Endothelial cell of umbilical vein (primary cell): ENCODE measurements at regions not wholly inside any gene's neighbourhood (a gene's known extent, or its start where the extent isn't known, plus 50 kb on each side); places are given as distances from the start of the nearest gene placed in this dataset.

Source experiments
- BruUV-seq: library from RNA; stranded (reverse); fragments of 400-500 nt; replicated peaks from 2 replicates; lab custom pipeline; 2021; lab: Mats Ljungman, UMichigan
- CTCF ChIA-PET: fragments of 300-600, 350-600 bp; sonication (Branson Sonifier 250); formaldehyde crosslinking; loops from one replicate; lab custom pipeline; 2021; ENCODE audit warnings: antibody characterized with exemption, inconsistent platforms; lab: Charles Lee
- POLR2A ChIA-PET: fragments of 300-600, 350-600 bp; sonication (Branson Sonifier 250); formaldehyde crosslinking; loops from one replicate; lab custom pipeline; 2021; ENCODE audit warnings: antibody characterized with exemption, inconsistent platforms; lab: Charles Lee
- DNase-seq: peaks from one replicate; pipeline ENCODE4 v3.0.0-alpha.2; 2011; ENCODE audit warnings: low read depth, low spot score
- FAIRE-seq: peaks from 2 replicates; lab custom pipeline; 2011; peaks lifted over from hg19 to GRCh38; lab: Jason Lieb, UNC
- H2AFZ ChIP-seq: 2 replicates; pipeline ENCODE4 v1.6.0; 2012; ENCODE audit warnings: low read depth, low read length, control low read depth, inconsistent platforms
- H3K27ac ChIP-seq: 2 replicates; pipeline ENCODE4 v1.5.1; 2011; ENCODE audit warnings: low read depth, mild to moderate bottlenecking, control low read depth, low read length, moderate library complexity; ENCODE audit not compliant: insufficient read depth
- H3K27me3 ChIP-seq, 2 experiments: 2 replicates each; pipeline versions ENCODE4 v1.6.0 to v1.6.1; 2011; ENCODE audit warnings: low read length in 2 of 2, mixed read lengths in 1 of 2; ENCODE audit not compliant: control insufficient read depth in 2 of 2, insufficient read depth in 2 of 2
- H3K36me3 ChIP-seq, 2 experiments: 2 replicates in 1 of 2; 3 replicates in 1 of 2; pipeline ENCODE4 v1.5.1; 2011; ENCODE audit warnings: low read length in 2 of 2, mild to moderate bottlenecking in 1 of 2, moderate library complexity in 1 of 2; ENCODE audit not compliant: control insufficient read depth in 2 of 2, insufficient read depth in 2 of 2; ENCODE audit errors: extremely low read depth in 1 of 2
- H3K4me1 ChIP-seq: 3 replicates; pipeline ENCODE4 v1.5.1; 2011; ENCODE audit warnings: mild to moderate bottlenecking, low read length; ENCODE audit not compliant: control insufficient read depth, insufficient read depth; ENCODE audit errors: extremely low read depth
- H3K4me2 ChIP-seq: 2 replicates; pipeline ENCODE4 v1.6.1; 2011; ENCODE audit warnings: low read length, control low read depth, mixed read lengths; ENCODE audit not compliant: insufficient read depth
- H3K4me3 ChIP-seq, 3 experiments: fragments of 200-600 bp in 1 of 3; sonication (generic), shearing (Covaris generic) in 1 of 3; replicated peaks in 1 of 3; 2 replicates each; pipeline ENCODE4 v1.5.1; 2011 to 2016; ENCODE audit warnings: control low read depth in 3 of 3, low read length in 3 of 3, mild to moderate bottlenecking in 2 of 3, inconsistent platforms in 1 of 3, low read depth in 1 of 3, moderate library complexity in 1 of 3; ENCODE audit not compliant: insufficient read depth in 1 of 3
- H3K79me2 ChIP-seq: 2 replicates; pipeline ENCODE4 v1.6.0; 2012; ENCODE audit warnings: low read length, inconsistent platforms; ENCODE audit not compliant: control insufficient read depth, insufficient read depth
- H3K9ac ChIP-seq: replicated peaks from 2 replicates; pipeline ENCODE3; 2011; ENCODE audit warnings: low read length, control low read depth; ENCODE audit not compliant: insufficient read depth; ENCODE audit errors: extremely low read depth
- H3K9me1 ChIP-seq: replicated peaks from 3 replicates; pipeline ENCODE4 v1.6.0; 2011; ENCODE audit warnings: mild to moderate bottlenecking, low read length; ENCODE audit not compliant: control insufficient read depth, insufficient read depth; ENCODE audit errors: extremely low read depth
- H3K9me3 ChIP-seq: replicated peaks from 2 replicates; pipeline ENCODE4 v1.5.1; 2012; ENCODE audit warnings: low read length, inconsistent platforms; ENCODE audit not compliant: control insufficient read depth, insufficient read depth
- H4K20me1 ChIP-seq: replicated peaks from 2 replicates; pipeline ENCODE3; 2011; ENCODE audit warnings: mild to moderate bottlenecking, low read length; ENCODE audit not compliant: control insufficient read depth, insufficient read depth; ENCODE audit errors: extremely low read depth
- EZH2 ChIP-seq: IDR thresholded peaks from 2 replicates; pipeline ENCODE4 v1.6.1; 2012; ENCODE audit warnings: borderline replicate concordance, low read depth, mild to moderate bottlenecking, moderate library complexity, low read length, inconsistent platforms; ENCODE audit not compliant: severe bottlenecking
- FOS ChIP-seq: IDR thresholded peaks from 2 replicates; pipeline ENCODE4 v1.6.1; 2011; ENCODE audit warnings: mild to moderate bottlenecking, low read length, moderate library complexity, borderline replicate concordance; ENCODE audit not compliant: insufficient read depth
- GATA2 ChIP-seq: IDR thresholded peaks from 2 replicates; pipeline ENCODE4 v1.7.0; 2011; ENCODE audit warnings: low read depth, mild to moderate bottlenecking, moderate library complexity, mixed read lengths, low read length; ENCODE audit not compliant: insufficient read length, insufficient read depth
- JUN ChIP-seq: IDR thresholded peaks from 2 replicates; pipeline ENCODE4 v1.6.1; 2011; ENCODE audit warnings: borderline replicate concordance, low read depth; ENCODE audit not compliant: insufficient read length, insufficient read depth
- MYC ChIP-seq: IDR thresholded peaks from one replicate; pipeline ENCODE4 v1.6.1; 2011; ENCODE audit warnings: mild to moderate bottlenecking, low read depth, low read length
- POLR2A ChIP-seq: IDR thresholded peaks from 2 replicates; pipeline ENCODE4 v1.6.1; 2012; ENCODE audit warnings: low read depth, mild to moderate bottlenecking, control low read depth, low read length
- POLR2AphosphoS5 ChIP-seq: IDR thresholded peaks from 2 replicates; pipeline ENCODE4 v1.6.1; 2012; ENCODE audit warnings: low read depth, mild to moderate bottlenecking, control low read depth, low read length, moderate library complexity; ENCODE audit not compliant: insufficient read depth
- dilution Hi-C: fragments of 300-500 bp; cut with MboI; formaldehyde crosslinking; loops from one replicate; pipeline ENCODE4 v1.15.0; 2019; ENCODE audit warnings: low sequenced_read_pairs; ENCODE audit not compliant: extremely low pct_ligation_motif_present
- intact Hi-C: fragments of 100-400 bp; cut with micrococcal nuclease; formaldehyde crosslinking; loops from one replicate; pipeline ENCODE4 v1.10.0; 2022
- TF ChIP-seq, protein P1 (sequence below), 2 donors: IDR thresholded peaks; 1 replicate in 1 of 2; 2 replicates in 1 of 2; pipeline ENCODE4 v1.5.1; 2011; ENCODE audit warnings: low read length in 2 of 2, mild to moderate bottlenecking in 2 of 2, moderate library complexity in 2 of 2, control low read depth in 1 of 2, inconsistent platforms in 1 of 2, low read depth in 1 of 2; ENCODE audit not compliant: insufficient read depth in 1 of 2; ENCODE audit errors: extremely low read depth in 1 of 2
- TF ChIP-seq, protein P2 (sequence below): IDR thresholded peaks from 2 replicates; pipeline ENCODE4 v1.6.1; 2011; ENCODE audit not compliant: insufficient read depth, insufficient read length

DNA sequence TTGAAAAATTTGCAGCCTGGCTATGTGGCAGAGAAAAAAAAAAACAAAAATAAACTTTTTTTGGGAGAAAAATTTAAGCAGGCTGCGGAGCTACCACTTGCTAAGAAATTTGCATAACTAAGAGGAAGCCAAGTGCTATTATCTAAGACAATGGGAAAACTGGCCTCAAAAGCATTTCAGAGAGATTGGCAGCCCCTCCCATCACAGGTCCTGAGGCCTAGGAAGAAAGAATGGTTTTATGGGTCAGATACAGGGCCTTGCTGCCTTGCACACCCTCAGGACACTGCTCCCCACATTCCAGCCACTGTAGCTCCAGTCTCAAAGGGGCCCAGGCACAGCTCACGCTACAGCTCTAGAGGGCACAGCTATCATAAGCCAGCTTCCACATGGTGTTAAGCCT lies 777.9 kb downstream of the TENT5A start:
- Histone ChIP-seq H4K20me1 (no peaks in the 10 kb centered on the region), H3K27me3 (no peaks in the 10 kb centered on the region), H3K4me2 (no peak overlapping the region), H3K27ac (no peak overlapping the region), H3K4me3 (no peak overlapping the region), H3K9me3 (no peaks in the 10 kb centered on the region), H3K36me3 (no peaks in the 10 kb centered on the region), H3K9ac (no peak overlapping the region), H3K9me1 (no peaks in the 10 kb centered on the region), H3K4me1 (no peaks in the 10 kb centered on the region), H2AFZ (no peak overlapping the region), H3K79me2 (no peaks in the 10 kb centered on the region)
- CTCF ChIA-PET, result no interaction called here
- FAIRE-seq (no peak), DNase-seq (no peak)
- POLR2A ChIA-PET, result no interaction called here
- intact Hi-C loops, result no loop called here
- no TSS peak for BruUV-seq
- TF ChIP-seq, protein P1, sequence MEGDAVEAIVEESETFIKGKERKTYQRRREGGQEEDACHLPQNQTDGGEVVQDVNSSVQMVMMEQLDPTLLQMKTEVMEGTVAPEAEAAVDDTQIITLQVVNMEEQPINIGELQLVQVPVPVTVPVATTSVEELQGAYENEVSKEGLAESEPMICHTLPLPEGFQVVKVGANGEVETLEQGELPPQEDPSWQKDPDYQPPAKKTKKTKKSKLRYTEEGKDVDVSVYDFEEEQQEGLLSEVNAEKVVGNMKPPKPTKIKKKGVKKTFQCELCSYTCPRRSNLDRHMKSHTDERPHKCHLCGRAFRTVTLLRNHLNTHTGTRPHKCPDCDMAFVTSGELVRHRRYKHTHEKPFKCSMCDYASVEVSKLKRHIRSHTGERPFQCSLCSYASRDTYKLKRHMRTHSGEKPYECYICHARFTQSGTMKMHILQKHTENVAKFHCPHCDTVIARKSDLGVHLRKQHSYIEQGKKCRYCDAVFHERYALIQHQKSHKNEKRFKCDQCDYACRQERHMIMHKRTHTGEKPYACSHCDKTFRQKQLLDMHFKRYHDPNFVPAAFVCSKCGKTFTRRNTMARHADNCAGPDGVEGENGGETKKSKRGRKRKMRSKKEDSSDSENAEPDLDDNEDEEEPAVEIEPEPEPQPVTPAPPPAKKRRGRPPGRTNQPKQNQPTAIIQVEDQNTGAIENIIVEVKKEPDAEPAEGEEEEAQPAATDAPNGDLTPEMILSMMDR (IDR thresholded peaks at IDR 0.05; ENCODE audit: extremely low read depth in 1 of 2, insufficient read depth in 1 of 2, low read depth in 1 of 2, low read length in 2 of 2), result no peak
- TF ChIP-seq EZH2 (no peak), POLR2AphosphoS5 (no peak), GATA2 (no peak), MYC (no peak), FOS (no peak), POLR2A (no peak), JUN (no peak)
- TF ChIP-seq, protein P2, sequence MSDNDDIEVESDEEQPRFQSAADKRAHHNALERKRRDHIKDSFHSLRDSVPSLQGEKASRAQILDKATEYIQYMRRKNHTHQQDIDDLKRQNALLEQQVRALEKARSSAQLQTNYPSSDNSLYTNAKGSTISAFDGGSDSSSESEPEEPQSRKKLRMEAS, result no peak
- dilution Hi-C loops, result no loop called here
